ENCODE measurements at regions not wholly inside any gene's neighbourhood (a gene's known extent, or its start where the extent isn't known, plus 50 kb on each side); places are given as distances from the start of the nearest gene placed in this dataset.

- DNase-seq: no peak
Observed at GRCh38 chr2:506866-507265, 170.3 kb downstream of the TMEM18 start.

GRCh38 chr2:506451-506850, 170.8 kb downstream of the TMEM18 start:
- DNase-seq: no peak

DNA sequence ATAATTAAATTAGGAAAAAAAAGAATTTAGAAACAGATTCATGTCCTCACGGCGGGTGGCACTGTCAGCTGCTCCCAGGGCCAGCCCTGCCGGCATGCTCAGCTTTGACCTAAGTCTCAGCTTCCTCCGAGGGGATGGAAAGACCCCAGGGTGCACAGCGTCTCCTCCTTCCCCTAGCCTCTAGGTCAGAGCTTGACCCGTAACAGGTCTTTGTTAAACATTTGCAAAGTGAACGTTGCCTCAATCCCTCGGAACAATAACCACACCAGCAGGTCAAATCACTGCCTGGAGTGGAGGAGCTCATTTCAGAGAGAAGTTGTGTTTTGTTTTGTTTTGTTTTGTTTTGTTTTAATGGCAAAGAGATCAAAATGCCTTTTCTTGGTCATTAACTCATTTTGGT, 171.3 kb downstream of the TMEM18 start:
- DNase-seq: no peak

GRCh38 chr2:503288-503999, 173.8 kb downstream of the TMEM18 start:
- DNase-seq: no peak

- no peak for DNase-seq
Observed at GRCh38 chr2:502831-503230, 174.4 kb downstream of the TMEM18 start.

GRCh38 chr2:501667-502066, 175.5 kb downstream of the TMEM18 start:
- DNase-seq: no peak

- DNase-seq: no peak
Observed at GRCh38 chr2:501130-501529, 176.1 kb downstream of the TMEM18 start.

- no peak for DNase-seq
Observed at GRCh38 chr2:499726-500125, 177.5 kb downstream of the TMEM18 start.

DNA sequence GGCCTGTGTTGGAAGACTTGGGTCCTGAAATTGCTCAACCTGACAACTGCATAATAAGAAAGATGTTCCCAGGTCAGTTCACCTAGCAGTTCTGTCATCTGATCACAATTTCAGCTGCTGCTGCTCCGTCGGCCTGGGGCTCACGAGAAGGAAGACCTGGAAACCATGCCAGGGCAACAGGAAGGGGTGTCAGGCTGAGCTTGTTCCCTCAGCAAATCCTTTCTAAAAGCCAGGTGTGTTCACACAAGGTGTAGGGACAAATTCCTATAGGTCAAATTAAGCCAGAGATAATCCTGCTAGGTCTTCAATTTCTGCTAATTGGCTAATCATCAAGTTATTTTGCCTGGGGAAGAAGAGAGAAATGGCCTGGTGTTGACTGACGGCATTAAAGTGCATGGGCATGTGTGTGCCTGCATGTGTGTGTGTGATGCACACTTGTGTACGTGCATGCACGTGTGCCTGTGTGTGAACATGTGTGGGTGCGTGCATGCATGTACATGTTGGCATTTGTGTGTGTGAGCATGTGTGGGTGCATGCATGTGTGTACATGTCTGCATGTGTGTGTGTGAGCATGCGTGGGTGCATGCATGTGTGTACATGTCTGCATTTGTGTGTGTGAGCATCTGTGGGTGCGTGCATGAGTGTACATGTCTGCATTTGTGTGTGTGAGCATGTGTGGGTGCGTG, 178.6 kb downstream of the TMEM18 start:
- no peak for DNase-seq

DNA sequence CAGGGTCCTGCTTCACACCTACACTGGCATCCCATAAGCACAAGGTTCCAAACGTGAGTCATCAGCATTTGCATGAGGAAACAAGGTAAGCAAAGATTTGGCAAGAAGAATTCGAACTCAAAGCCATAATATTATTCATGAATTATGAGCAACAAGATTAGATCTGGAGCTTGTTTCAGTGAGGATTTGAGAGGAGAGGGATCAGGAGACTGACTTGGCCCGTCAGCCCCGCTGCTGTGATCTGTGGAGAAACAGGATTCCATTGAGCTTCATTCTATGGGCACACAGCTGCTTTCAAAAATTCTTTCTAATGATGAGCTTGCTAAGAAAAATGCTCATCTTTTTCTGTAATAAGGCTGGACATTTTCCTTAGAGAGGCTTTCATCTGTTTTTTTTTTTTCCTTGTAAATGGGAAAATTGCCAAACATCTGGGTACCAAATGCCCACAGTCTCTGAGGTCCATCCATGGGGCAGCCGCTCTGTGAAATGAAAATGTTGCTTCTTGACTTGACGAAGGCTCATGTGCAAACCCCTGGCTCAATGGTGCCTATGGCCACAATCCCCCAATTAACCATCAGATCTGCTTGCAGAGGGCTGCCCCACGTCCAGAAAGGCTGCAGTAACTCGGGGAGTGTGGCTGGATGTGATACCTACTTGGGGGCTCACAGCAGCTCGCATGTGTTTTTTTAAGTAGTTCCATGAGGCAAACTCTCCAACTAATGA, 179.3 kb downstream of the TMEM18 start:
- no peak for DNase-seq

- DNase-seq: no peak
Observed at GRCh38 chr2:496729-497128, 180.5 kb downstream of the TMEM18 start.

DNA sequence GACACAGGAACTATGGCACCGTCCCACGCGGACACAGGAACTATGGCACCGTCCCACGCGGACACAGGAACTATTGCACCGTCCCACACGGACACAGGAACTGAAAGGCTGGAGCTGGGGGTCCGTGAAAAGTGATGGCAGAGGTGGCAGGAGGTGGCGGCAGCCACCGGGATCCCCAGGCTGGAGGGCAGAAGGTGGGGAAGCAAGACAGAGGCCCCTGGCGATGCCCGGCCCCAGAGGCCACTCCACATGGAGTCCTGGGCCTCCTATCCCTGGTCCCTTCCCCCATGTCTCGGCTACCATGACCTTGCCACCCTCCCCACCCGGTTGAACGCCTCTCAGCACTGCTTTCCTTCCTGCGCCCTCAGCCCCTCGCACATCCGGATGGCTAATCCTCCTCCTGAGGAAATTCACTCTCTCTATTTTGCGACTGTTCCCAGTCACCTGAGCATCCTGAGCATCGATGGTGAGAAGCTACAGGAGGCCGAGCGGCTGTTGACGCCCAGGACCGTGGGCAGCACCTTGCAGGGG, 181.4 kb downstream of the TMEM18 start:
- no peak for DNase-seq

GRCh38 chr2:494853-495252, 182.4 kb downstream of the TMEM18 start:
- no peak for DNase-seq

- no peak for DNase-seq
Observed at GRCh38 chr2:493228-493627, 184.0 kb downstream of the TMEM18 start.

GRCh38 chr2:492178-492577, 185.0 kb downstream of the TMEM18 start:
- no peak for DNase-seq

GRCh38 chr2:489838-490237, 187.4 kb downstream of the TMEM18 start:
- no peak for DNase-seq

DNA sequence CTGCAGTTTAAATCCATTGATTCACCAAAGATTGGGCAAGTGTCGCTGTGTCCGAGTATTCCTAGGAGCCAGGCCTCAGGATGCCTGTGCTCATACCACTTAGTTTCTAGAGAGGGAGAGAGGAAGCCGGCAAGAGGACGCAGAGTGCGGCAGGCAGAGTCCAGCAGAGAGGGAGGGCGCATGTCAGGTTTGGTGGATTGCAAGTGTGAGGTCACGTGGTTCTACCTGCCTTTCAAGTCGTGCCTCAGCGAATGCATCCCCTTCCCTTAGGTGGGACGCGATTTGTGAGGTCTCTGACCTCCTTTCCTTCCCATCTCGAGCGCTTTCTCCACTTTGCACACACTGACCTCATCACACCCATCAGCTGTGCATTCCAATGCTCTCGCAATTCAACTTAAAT, 188.1 kb downstream of the TMEM18 start:
- no peak for DNase-seq

DNA sequence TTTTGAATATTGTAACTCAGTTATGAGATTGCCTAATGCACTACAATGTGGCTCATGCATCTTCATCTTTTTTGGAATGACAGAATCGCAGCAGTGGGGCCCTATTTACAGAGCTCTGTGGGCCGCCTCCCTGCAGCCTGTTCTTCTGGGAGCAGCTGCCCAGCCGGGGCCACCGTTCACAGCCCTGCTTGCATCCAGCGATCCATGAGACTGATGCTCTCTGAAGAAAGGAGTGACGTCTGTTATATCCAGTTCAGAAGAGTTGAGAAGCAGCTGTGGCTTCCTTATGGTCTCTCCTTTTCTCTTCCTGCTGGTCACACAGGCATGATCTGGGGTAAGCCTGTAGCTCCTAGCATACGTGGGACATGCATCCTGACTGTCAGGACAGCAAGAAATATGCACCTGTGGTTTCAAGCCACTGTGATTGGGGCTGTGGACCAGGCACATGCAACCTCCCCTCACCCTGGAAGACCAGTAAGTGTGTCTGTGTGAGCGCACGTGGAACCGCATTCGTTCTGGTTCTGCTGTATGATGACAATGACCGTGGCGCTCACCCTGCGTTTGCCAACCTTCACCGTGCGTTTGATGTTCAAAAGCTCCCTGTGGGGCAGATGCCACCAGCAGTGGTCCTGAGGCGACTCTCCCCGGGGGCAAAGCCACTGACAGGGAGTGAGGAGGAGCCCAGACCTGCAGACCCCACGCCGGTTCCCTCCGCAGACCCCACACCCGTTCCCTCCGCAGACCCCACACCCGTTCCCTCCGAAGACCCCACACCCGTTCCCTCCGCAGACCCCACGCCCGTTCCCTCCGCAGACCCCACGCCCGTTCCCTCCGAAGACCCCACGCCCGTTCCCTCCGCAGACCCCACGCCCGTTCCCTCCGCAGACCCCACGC, 189.8 kb downstream of the TMEM18 start:
- DNase-seq: no peak

DNA sequence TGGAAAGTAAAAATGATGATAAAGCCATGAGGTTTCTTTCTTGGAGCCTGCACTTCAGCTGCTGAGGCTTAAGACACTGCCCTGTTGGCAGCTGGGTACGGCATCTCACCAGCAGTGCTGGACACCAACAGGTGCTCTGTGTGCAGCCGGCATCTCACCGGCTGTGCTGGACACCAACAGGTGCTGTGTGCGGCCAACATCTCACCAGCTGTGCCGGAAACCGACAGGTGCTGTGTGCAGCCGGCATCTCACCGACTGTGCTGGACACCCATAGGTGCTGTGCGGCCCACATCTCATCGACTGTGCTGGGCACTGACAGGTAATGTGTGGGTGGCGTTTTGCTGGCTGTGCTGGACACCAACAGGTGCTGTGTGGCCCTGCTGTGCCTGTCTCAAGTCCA, 190.8 kb downstream of the TMEM18 start:
- no peak for DNase-seq

DNA sequence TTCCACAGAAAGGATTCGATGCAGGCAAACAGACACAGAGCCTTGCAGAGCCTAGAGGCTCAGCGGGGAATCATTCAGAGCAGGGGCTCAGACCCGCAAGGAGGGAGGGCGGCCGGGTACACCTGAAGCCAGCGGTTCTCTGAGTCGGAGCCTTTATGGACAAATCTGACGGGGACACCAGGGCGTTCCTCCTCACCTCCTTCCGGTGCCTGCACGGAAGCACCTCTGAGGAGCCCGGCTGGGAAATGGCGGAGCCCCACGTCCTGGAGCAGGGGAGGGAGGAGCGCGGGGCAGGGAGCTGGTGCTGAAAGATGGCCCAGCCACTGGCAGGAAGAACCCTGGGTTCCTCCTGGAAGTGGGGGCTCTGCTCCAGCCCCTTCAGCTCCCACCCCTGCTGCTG, 193.5 kb upstream of the ALKAL2 start:
- DNase-seq: no peak

- no peak for DNase-seq
Observed at GRCh38 chr2:479490-480176, 191.7 kb upstream of the ALKAL2 start.

DNA sequence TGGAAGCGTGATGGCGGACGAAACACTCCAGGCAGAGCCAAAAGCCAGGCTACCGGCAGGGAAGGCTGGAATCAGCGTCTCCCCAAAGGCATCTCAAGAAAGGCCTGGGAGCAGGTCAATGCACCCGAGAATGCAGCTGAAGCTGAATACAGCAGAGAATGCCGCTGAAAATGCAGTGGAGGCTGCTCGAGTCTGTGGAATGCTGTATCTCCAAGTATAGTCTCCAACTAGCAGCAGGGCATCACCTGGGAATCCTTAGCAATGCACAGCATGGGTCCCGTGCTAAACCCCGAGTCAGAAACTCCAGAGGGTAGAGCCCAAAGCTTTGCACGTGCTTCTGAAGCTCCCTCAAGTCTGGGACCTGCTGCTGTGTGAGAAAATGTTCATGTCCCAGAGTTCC, 191.1 kb upstream of the ALKAL2 start:
- DNase-seq: no peak
